ENCODE measurements at regions not wholly inside any gene's neighbourhood (a gene's known extent, or its start where the extent isn't known, plus 50 kb on each side); places are given as distances from the start of the nearest gene placed in this dataset.
"Not testable (repeated sequence)": the region's sequence is repeated elsewhere in the genome, so short reads cannot be mapped to it uniquely, and the experiment has no call there.

DNA sequence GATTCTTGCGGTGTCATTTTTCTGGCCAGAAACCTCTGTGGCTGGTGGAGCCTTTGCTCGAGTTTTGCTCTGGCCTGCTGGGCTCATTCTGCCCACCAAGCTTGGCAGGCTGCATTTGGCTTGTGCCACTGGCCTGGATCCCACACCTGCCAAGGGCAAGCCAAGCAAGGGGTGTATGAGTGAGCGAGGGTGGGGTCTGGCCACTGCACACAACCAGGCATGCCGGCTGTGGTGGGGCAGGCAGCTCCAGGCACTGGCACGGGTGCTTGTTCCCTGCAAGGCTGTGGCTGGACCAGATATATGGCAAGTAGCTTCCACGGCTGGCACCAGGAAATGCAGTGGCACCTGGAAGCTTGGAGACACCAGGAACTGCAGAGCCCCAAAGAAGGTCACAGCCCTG is 68.6 kb upstream of the PPP3CA start:
- DNase-seq, result no peak

DNA sequence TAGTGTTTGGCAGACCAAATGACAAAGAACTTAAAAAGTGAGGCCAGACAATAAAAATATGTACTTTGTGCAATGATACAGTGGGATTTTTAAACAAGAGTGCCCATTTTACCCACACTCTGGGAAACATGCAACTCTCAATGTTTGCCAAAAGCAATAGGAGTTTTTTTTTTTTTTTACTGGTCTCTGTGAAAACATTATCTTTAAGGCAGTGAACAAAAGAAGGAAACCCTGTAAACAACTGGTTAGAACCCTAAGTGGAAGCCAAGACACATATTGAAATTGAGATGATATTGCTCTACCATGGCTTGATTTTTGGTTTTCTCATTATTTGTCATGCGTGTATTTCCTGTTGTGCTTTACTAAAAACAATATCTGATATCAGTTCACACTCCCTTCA is 67.2 kb upstream of the PPP3CA start:
- DNase-seq, result no peak

DNA sequence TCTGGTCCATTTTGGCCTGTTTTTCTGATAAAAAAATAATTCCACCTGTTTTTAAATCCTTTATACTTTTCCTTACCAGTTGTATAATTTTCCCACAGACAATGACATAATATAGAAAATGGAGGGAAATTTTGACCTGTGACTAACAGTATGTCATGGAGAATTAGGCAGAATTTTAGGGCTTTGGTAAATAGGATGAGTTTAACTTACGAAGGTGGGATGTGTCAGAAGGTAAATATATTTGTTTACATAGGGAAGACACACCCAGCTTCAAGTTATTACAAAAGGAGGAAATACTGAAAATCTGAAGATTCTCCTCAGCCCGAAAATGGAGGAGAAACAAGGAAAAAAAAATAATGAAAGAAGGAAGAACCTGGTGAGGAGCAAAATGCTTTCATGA is 64.6 kb upstream of the PPP3CA start:
- no peak for DNase-seq

DNA sequence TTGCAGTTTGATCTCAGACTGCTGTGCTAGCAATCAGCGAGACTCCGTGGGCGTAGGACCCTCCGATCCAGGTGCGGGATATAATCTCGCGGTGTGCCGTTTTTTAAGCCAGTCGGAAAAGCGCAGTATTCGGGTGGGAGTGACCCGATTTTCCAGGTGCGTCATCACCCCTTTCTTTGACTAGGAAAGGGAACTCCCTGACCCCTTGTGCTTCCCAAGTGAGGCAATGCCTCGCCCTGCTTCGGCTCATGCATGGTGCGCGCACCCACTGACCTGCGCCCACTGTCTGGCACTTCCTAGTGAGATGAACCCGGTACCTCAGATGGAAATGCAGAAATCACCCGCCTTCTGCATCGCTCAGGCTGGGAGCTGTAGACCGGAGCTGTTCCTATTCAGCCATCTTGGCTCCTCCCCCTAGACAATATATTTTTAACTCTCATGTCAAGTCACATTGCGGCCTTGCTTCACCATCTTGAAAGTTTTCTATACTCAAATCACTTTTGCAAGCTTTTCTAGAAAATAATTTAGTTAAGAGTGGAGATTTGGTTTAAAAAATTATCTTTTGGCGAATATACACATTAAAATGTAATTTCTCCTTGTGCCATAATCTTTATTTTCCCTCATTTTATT is 64.1 kb upstream of the PPP3CA start:
- not testable (repeated sequence) for DNase-seq

DNA sequence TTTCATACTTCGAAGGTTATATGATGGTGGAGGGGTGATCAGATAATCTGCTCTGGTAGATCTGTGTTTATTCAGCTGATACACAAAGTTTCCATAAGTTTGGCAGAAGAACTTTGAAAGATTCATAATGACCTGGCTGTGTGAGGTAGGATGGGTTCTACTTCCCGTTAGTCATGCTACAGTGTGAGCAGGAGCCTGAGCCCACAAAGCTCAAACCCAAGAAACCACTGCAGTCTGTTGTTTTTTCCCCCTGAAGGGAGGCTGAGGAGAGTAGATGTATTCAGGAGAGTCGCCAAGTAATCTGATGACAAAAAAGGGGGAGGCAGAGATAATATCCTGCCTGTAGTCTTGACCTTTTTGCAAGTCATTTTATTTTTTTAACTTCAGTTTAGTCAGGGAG is 52.8 kb upstream of the PPP3CA start:
- DNase-seq, result no peak

DNA sequence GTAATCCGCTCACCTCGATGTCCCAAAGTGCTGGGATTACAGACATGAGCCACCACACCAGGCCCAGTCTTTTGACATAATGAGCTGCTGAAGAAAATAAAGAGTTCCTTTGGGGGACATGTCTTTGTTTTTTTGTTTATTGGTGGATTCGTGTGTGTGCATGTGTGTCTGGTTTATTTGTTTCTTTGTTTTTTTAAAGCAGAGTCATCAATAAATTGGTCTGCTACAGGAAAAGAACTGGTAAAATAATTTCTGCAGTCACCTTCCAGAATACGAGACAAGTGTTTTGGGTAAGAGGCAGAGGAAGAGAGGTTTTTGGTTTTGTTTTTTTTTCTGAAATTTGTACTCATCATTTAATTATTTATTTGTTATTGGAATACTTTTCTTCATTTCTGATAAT is 51.5 kb upstream of the PPP3CA start:
- no peak for DNase-seq
